GM10266 (cell line): ENCODE measurements at regions not wholly inside any gene's neighbourhood (a gene's known extent, or its start where the extent isn't known, plus 50 kb on each side); places are given as distances from the start of the nearest gene placed in this dataset.
"Not testable (repeated sequence)": the region's sequence is repeated elsewhere in the genome, so short reads cannot be mapped to it uniquely, and the experiment has no call there.

Experiments
- DNase-seq: peaks from one replicate; pipeline ENCODE4 v3.0.0; 2012; ENCODE audit errors: extremely low spot score
- TF ChIP-seq, protein P1 (sequence below): IDR thresholded peaks from 2 replicates; pipeline ENCODE4 v1.5.1; 2012; ENCODE audit warnings: mild to moderate bottlenecking, low read depth; ENCODE audit not compliant: control insufficient read depth, insufficient read depth; ENCODE audit errors: missing control alignments

DNA sequence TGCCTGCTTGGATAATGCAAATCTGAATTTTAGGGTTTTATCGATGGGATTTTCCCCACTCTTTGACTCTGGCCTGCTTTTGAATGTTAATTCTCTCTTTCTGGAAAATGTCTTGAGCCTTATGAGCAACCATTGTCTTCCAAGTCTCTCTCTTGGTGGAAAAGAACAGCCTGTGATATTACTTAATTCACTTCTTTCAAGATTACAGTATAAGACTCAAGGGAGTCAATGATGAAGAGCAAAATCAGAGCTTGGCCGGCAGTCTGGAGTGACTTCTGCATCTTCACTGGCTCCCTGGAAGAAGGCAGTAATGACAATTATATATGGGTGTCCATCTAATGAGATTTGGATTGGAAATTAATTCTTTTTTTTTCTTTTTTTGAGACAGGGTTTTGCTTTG lies 122.9 kb upstream of the ZEB2 start:
- TF ChIP-seq, protein P1, sequence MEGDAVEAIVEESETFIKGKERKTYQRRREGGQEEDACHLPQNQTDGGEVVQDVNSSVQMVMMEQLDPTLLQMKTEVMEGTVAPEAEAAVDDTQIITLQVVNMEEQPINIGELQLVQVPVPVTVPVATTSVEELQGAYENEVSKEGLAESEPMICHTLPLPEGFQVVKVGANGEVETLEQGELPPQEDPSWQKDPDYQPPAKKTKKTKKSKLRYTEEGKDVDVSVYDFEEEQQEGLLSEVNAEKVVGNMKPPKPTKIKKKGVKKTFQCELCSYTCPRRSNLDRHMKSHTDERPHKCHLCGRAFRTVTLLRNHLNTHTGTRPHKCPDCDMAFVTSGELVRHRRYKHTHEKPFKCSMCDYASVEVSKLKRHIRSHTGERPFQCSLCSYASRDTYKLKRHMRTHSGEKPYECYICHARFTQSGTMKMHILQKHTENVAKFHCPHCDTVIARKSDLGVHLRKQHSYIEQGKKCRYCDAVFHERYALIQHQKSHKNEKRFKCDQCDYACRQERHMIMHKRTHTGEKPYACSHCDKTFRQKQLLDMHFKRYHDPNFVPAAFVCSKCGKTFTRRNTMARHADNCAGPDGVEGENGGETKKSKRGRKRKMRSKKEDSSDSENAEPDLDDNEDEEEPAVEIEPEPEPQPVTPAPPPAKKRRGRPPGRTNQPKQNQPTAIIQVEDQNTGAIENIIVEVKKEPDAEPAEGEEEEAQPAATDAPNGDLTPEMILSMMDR: no peak
- no peak for DNase-seq

DNA sequence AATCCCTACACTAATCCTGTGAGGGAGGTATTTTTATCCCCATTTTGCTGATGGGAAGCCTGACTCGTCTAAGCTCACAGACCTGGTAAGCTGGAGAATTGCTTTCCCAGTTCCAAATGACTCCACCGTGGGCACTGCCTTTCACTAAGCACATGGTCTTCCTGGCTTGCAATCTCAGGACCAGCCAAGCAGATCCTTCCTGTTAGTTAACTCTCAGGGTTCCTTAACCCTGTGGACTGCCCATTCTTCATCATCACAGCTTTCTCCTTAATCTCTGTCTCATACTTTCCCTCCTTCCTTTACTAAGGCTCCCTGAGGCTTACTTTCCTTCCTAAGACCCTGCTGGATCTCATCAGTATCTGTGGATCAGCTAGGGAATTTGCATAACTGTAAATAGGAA lies 122.2 kb upstream of the ZEB2 start:
- DNase-seq: no peak
- TF ChIP-seq, protein P1: no peak

DNA sequence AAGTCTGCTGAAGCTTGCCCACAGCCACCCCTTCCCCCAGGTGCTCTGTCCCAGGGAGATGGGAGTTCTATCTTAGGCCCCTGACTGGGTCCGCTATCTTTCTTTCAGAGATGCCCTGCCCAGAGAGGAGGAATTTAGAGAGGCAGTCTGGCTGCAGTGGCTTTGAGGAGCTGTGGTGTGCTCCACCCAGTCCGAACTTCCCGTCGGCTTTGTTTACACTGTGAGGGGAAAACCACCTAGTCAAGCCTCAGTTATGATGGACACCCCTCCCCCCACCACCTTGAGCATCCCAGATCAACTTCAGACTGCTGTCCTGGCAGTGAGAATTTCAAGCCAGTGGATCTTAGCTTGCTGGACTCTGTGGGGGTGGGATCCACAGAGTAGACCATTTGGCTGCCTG lies 118.3 kb upstream of the ZEB2 start:
- not testable (repeated sequence) for DNase-seq

- not testable (repeated sequence) for DNase-seq
Measured at GRCh38 chr2:144636860-144637259, 116.9 kb upstream of the ZEB2 start.

DNA sequence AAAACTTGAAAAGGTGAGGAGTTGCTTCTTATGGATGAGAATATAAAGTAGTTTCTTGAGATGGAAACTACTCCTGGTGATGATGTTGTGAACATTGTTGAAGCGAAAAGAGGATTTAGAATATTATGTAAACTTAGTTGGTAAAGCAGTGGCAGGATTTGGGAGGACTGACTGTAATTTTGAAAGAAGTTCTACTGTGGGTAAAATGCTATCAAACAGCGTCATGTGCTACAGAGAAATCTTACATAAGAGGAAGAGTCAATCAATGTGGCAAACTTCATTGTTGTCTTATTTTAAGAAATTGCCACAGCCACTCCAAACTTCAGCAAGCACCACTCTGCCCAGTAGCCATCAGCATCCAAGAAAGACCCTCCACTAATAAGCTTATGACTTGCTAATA lies 112.9 kb upstream of the ZEB2 start:
- DNase-seq: no peak
- TF ChIP-seq, protein P1: no peak

- DNase-seq: no peak
- TF ChIP-seq, protein P1: no peak
Measured at GRCh38 chr2:144631636-144632035, 111.7 kb upstream of the ZEB2 start.

DNA sequence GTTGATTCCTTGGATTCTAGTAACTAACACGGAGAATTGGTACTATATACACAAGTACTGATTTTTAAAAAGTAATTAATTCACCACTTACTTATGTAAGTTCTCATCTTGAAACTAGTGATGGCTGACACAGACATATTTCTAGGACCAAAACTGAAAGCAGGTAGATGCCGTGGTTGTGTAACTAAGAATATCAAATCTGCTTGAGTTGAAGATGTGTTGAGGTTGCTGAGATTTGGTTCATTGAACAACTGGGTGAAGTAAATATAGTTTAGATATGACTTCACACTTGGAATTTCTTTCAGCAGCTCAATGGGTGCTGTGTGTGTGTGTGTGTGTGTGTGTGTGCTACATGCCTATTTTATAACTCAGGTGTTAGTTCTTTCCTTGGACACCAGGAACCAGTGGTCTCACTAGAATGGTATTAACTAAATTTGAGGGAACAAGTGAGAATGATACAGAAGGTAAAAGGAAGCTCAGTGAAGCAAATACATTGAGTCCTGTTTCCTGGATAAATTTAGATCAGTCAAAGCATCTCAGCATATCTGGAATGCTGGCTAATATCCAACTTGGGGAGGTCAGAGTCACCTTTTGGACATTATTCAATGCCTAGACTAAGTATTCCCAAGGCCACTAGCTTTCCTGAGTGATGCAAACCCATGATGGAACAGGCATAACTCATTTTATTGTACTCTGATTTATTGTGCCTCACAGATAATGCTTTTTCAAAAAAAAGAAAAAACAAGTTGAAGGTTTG lies 110.7 kb upstream of the ZEB2 start:
- TF ChIP-seq, protein P1: no peak
- DNase-seq: no peak

- DNase-seq: no peak
- TF ChIP-seq, protein P1: no peak
Measured at GRCh38 chr2:144629935-144630334, 110.0 kb upstream of the ZEB2 start.

DNA sequence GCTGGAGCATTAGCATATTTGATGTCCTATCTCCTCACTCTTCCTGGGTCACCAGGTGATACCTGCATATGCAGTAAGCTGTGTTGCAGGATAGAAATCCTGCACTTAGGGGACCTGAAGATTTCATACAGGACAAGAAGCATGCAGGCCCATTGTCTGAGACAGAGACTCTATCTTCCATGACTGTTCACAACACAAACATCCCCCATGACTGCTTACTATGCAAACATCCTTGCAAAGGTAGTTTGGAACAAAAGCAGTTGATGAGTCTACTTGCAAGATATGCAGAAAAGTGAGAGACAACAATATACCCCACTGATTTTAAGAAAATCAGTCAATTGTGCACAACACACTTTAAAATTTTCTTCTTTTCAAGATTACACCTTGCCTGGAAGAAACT lies 108.6 kb upstream of the ZEB2 start:
- TF ChIP-seq, protein P1: no peak
- no peak for DNase-seq
